ENCODE measurements at regions not wholly inside any gene's neighbourhood (a gene's known extent, or its start where the extent isn't known, plus 50 kb on each side); places are given as distances from the start of the nearest gene placed in this dataset.

DNA sequence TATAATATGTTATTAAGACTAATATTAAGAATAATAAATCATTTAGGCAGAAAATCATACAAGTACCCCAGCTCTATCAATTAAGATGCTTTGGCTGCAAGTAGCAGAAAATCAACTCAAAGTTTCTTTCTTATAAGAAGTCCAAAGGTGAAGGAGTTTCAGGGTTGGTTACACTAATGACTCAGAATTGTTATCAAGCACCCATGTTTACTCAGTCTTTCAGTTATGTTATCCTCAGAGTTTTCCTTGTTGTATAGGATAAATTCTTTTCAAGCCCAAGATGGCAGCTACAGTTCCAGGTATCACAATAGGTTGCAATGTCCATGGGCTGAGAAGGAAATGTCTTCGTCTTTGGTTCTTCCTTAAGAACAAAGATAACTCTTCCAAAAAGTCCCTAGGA, 163.6 kb downstream of the TNFSF18 start:
- DNase-seq (ENCODE audit: low spot score) = no peak

- DNase-seq (ENCODE audit: low spot score) = no peak
These were observed 157.4 kb downstream of the TNFSF18 start for GRCh38 chr1:172893146-172893841.

DNA sequence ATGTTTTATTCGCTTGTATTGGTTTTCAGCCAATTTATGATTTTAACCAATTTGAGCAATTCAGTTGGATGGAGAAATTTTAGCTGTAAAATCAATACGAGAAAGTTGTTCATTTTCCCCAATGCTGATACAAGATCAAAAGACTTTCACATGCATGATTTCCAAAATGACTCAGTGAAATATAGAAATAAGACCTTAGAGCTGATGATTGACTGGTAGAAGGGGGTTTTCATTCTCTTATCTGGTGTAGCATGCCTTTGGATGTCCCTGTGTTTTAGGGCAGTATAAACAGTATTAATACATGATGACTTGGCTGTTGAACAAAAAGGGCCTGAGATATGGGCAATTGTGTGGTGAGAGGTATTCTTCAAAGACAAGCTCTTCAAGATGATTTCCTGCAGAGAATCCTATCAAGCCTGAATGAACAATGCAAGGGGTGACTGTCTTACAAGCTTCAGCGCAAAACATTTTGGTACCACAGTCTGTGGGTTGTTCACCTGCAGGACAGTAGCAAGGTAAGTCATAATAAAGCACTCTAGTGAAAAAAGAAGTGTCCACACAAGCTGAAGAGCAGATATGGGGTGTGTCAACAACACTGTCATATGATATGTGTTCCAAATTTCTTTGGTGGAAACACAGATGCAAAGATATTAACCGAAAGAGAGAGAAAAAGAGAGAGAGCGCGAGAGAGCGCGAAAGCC, 156.2 kb downstream of the TNFSF18 start:
- no peak for DNase-seq (ENCODE audit: low spot score)

- DNase-seq (ENCODE audit: low spot score) = no peak
These were observed 155.7 kb downstream of the TNFSF18 start for GRCh38 chr1:172895050-172895460.

DNA sequence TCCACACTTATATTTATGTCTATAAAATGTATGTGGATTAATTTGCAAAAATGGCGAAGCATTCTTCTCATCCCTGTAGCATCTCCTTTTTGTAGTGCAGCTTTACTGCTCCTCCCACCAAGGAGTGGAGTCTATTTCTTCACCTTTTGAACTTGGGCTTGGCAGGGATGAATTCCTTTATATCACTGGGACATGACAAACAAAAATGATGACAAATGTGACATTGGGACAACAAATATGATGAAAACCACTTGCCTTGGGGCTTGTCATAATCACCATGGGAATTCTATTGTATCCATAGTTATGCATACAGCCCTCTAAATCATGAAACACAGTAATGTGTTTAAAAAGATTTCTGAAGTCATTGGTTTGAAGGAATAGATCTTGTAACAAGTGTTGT, 155.0 kb downstream of the TNFSF18 start:
- no peak for DNase-seq (ENCODE audit: low spot score)

DNA sequence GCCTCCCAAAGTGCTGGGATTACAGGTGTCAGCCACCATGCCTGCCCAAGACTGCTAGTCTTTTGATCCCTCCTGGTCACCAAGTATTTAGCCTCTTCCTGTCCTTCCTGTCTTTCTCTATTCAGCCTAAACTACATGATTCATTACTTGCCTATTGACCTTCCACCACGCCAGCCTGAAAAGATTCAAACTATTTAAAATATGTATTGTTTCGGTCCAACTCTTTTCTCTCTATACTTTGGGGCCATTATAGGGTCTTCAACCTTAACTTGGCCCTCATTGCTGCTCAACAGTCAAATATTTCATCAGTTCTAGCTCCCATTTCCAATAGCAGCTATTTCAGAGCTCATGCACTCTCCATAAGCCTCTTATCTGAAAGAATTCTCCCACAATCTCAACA, 153.0 kb downstream of the TNFSF18 start:
- DNase-seq (ENCODE audit: low spot score) = no peak

GRCh38 chr1:172898866-172899265, 151.9 kb downstream of the TNFSF18 start:
- DNase-seq (ENCODE audit: low spot score) = no peak

GRCh38 chr1:172900376-172900997, 150.3 kb downstream of the TNFSF18 start:
- no peak for DNase-seq (ENCODE audit: low spot score)

GRCh38 chr1:172902200-172902599, 148.5 kb downstream of the TNFSF18 start:
- no peak for DNase-seq (ENCODE audit: low spot score)

- DNase-seq (ENCODE audit: low spot score) = no peak
These were observed 147.8 kb downstream of the TNFSF18 start for GRCh38 chr1:172902861-172903381.

DNA sequence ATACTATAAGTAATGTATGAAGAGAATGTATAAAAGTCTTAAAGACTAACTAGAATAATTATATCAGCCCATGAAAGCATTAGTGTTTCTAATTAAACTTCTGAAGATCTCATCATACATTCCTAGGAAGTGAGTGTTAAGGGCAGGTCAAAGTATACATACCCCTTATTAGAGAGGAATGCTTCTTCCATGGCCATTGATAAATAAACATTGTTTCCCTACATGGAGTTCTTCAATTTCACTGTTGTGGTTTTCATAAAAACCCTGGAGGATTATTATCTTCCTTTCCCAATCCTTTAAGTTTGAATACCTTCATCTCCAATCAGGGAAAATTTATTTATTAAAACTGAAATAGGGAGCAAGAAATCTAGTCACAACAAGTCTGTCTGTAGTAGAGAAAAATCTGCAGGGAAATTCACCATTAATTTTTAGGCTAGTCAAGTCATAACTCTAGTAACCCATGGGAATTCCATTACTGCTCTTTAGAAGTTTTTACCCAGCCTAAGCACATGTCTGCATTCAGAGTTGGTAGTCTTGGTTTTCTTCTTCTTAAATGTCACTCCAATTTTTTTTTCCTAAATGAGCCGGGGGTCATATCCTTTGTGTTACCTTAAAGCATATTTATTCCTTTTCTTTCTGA, 147.0 kb downstream of the TNFSF18 start:
- no peak for DNase-seq (ENCODE audit: low spot score)

DNA sequence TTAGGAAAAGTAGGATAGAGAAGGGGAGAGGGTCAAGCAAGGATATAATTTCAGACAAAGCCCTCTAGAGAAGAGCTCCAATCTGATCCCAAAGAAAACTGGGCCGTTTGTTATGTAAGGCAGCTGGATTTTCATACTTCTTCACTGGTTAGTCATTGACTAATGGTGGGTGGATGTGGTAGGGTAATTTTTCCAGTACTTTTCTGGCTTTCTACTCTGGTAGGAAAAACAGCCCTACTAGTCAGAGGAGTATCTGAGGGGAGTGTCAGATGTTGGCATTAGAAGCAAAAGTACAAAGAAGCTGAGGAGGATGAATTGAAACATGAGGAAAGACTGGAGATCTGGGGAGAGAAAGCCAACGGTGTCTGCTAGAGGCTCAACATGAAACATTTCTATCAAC, 145.3 kb downstream of the TNFSF18 start:
- DNase-seq (ENCODE audit: low spot score) = no peak

DNA sequence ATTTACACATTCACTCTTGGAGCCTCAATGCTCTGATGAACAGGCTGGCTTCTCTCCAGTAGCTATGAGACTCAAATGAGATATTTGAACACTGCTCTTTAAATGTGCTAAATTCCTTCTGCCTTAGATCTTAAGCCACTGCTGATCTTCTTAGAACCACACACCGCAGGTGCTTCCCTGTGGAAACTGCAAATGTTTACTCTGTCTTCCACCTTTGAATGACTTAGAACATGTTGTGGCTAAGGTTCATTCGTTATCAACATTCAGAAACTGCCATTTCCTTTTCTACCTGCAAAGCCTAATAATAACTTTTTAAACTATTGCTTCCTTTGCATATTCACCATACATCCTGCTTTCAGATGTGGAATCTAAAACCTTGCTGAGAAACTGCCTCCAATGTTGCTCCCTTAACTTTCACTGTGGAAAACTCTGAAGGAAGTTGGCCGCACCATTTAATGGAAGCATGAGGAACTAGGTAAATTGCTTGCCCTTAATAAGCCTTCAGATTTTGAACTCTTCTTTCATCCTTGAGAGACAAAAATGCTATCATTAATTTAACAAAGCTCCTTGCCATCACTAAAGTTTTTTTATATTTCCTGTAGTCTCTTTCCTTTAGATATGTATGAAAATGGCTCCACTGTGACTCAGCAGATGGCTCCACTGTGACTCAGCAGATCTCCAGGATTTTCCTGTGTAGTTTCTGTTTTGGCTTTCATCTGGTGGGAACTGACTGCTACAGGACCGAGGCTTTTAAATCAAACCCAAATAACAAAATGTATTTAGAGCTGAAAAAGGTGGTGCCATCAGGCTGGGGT, 143.8 kb downstream of the TNFSF18 start:
- DNase-seq (ENCODE audit: low spot score) = no peak

- no peak for DNase-seq (ENCODE audit: low spot score)
These were observed 142.9 kb downstream of the TNFSF18 start for GRCh38 chr1:172907834-172908326.

- no peak for DNase-seq (ENCODE audit: low spot score)
These were observed 141.0 kb downstream of the TNFSF18 start for GRCh38 chr1:172909606-172910326.

DNA sequence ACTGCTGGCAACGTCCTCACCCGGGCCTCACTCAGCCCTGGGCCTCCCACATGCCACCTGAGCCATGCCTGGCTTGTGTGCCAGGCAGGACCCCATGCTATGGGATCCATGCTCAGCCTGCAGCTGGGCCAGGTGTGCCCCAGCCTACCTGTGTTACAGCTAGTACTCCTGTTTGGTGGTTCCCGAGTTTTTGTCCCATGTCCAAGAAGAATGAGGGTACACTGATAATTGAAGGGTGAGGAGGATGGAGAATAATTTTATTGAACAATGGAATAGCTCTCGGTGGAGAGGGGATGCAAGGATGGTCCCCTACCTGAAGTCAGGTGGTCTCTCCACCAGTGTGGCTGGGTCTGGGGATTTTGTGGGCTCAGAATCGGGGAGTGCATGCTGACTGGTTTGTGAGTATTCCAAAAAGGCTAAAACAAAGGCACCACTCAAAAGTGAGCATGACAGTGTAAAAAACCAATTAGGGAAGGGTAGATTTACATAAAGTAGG, 137.9 kb downstream of the TNFSF18 start:
- no peak for DNase-seq (ENCODE audit: low spot score)

GRCh38 chr1:172914501-172915144, 136.1 kb downstream of the TNFSF18 start:
- DNase-seq (ENCODE audit: low spot score) = no peak

- no peak for DNase-seq (ENCODE audit: low spot score)
These were observed 135.5 kb downstream of the TNFSF18 start for GRCh38 chr1:172915271-172915670.

DNA sequence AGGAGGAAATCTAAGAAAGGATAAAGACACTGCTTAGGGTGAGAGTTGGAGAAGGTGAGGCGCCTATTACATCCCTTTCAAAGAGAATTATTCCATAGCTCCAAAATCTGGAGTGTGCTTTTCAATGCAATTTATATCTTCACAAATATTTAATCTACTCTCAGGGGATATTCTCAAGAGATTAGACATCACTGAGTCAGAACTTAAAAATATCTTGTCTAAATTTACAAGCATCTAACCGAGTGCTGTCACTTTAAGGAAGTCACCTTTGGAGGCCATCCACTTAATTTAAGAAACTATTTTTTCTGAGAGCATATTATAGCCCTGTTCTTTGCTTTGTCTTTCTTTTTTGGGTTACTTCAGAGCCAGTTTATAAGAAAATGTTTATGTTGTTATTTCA, 134.6 kb downstream of the TNFSF18 start:
- no peak for DNase-seq (ENCODE audit: low spot score)

- no peak for DNase-seq (ENCODE audit: low spot score)
These were observed 132.8 kb downstream of the TNFSF18 start for GRCh38 chr1:172917972-172918371.

Measured in putamen (tissue), 1 donor.